ENCODE measurements at regions not wholly inside any gene's neighbourhood (a gene's known extent, or its start where the extent isn't known, plus 50 kb on each side); places are given as distances from the start of the nearest gene placed in this dataset.

DNA sequence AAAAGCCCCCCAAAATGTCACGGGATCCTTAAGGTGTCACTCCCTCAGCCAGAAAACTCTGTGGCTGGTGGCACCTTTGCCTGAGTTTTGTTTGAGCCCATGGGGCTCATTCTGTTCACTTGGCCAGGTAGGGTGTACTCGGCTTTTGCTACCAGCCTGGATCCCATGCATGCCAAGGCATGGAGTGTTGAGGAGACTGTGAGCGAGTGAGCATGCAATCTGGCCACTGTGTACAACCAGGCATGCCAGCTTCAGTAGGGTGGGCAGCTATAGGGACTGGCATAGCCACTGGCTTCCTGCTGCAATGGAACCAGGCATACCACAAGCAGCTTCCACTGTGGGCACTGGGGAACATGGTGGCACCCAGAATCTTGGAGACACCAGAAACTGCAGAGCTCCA lies 436.0 kb upstream of the GRM3 start:
- Histone ChIP-seq H3K4me1 (no peaks in the 10 kb centered on the region), H3K4me3 (no peak overlapping the region), H3K27me3 (no peaks in the 10 kb centered on the region), H3K36me3 (no peaks in the 10 kb centered on the region), H3K27ac (no peak overlapping the region), H3K9me3 (peaks cover 0 to 6% (median under 1%) of the 10 kb centered on the region in 12 donors)
- no peak for DNase-seq
- intact Hi-C loops (cut with DNase I), result no loop called here
- no peak for ATAC-seq
- 84 to 92% (median 90%) methylated on average over 3 of the region's 3 CpGs for WGBS, 4 donors
- TF ChIP-seq, protein P1, sequence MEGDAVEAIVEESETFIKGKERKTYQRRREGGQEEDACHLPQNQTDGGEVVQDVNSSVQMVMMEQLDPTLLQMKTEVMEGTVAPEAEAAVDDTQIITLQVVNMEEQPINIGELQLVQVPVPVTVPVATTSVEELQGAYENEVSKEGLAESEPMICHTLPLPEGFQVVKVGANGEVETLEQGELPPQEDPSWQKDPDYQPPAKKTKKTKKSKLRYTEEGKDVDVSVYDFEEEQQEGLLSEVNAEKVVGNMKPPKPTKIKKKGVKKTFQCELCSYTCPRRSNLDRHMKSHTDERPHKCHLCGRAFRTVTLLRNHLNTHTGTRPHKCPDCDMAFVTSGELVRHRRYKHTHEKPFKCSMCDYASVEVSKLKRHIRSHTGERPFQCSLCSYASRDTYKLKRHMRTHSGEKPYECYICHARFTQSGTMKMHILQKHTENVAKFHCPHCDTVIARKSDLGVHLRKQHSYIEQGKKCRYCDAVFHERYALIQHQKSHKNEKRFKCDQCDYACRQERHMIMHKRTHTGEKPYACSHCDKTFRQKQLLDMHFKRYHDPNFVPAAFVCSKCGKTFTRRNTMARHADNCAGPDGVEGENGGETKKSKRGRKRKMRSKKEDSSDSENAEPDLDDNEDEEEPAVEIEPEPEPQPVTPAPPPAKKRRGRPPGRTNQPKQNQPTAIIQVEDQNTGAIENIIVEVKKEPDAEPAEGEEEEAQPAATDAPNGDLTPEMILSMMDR (IDR thresholded peaks at IDR 0.05), result no peak
- TF ChIP-seq POLR2A (IDR thresholded peaks at IDR 0.05), result no peak

DNA sequence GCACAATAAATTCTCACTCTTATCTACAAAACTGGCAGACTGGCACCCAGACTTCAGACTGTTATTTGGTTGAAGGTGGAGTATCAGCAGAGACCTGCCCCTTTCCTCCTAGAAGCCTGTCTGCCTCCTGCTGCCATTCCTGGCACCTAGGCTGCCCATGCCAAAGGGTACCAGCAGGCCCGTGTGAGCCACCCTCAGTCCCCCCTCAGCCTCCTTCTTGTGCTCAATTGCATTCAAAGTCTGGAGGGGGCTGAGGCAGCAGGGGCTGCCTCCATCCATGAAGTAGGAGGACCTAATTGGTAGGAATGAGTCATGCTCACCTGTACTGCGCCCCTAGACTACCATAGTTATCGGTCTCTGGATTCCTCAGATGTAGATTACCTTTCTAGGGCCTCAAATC lies 440.9 kb upstream of the GRM3 start:
- Histone ChIP-seq H3K36me3 (no peaks in the 10 kb centered on the region), H3K4me3 (no peak overlapping the region), H3K27ac (no peak overlapping the region), H3K4me1 (no peaks in the 10 kb centered on the region), H3K9me3 (peaks cover 0 to 28% (median 8%) of the 10 kb centered on the region in 12 donors), H3K27me3 (no peaks in the 10 kb centered on the region)
- ATAC-seq (no peak), DNase-seq (peak in 1 of 5 donors; percentile 10)
- TF ChIP-seq, protein P1 (IDR thresholded peaks at IDR 0.05), result no peak
- TF ChIP-seq POLR2A (IDR thresholded peaks at IDR 0.05), result no peak
- 38 to 62% (median 55%) methylated on average over 3 of the region's 3 CpGs for WGBS, 4 donors
- intact Hi-C loops (cut with DNase I), result no loop called here

- intact Hi-C loops (cut with DNase I), result no loop called here
- Histone ChIP-seq H3K4me3 (no peak overlapping the region), H3K27ac (no peak overlapping the region), H3K9me3 (peaks cover 0 to 28% (median 8%) of the 10 kb centered on the region in 12 donors), H3K36me3 (no peaks in the 10 kb centered on the region), H3K4me1 (no peaks in the 10 kb centered on the region), H3K27me3 (no peaks in the 10 kb centered on the region)
- TF ChIP-seq, protein P1 (IDR thresholded peaks at IDR 0.05), result no peak
- no peak for TF ChIP-seq POLR2A (IDR thresholded peaks at IDR 0.05)
- WGBS, 4 donors, result 83 to 98% (median 92%) methylated on average over 4 to 5 of the region's 5 CpGs
- DNase-seq (no peak), ATAC-seq (no peak)
These were observed 441.9 kb upstream of the GRM3 start for GRCh38 chr7:86201767-86202166.

DNA sequence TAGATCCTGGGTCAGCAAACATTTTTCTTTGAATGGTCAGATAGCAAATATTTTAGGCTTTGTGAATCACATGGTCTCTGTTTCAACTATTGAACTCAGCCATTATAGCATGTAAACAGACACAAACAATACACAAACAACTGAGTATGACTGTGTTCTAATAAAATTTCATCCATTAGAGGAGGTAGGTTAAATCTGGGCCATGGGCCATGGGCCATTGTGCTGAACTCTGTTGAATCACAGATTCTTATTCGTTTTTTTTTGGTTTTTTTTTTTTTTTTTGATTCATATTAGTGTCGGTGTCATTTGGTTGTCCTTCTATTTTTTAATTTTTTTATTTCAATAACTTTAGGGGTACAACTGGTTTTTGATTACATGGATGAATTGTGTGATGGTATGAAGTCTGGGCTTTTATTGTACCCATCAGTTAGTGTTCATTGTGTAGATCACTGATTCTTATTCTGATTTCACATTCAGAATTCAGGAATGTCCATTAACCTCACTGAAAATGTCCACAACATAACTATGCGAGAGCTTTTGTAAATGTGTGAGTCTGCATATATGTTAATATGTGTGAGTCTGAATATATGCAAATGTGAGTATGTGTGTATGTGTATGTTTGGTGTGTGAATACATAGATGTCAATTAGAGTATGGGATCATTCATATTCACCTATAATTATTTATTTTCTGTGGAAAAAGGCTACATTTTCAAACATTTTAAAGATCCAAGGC lies 443.7 kb upstream of the GRM3 start:
- Histone ChIP-seq H3K4me3 (no peak overlapping the region), H3K27ac (no peak overlapping the region), H3K4me1 (no peaks in the 10 kb centered on the region), H3K27me3 (no peaks in the 10 kb centered on the region), H3K9me3 (peaks cover 0 to 28% (median 8%) of the 10 kb centered on the region in 12 donors), H3K36me3 (no peaks in the 10 kb centered on the region)
- WGBS, 4 donors, result 48 to 68% (median 59%) methylated on average over 3 of the region's 3 CpGs
- intact Hi-C loops (cut with DNase I), result no loop called here
- no peak for ATAC-seq
- TF ChIP-seq POLR2A (IDR thresholded peaks at IDR 0.05), result no peak
- TF ChIP-seq, protein P1 (IDR thresholded peaks at IDR 0.05), result no peak
- no peak for DNase-seq

Data from heart left ventricle (tissue), 16 donors.